Stimulated activated CD4-positive, alpha-beta T cell treated with anti-CD3 and anti-CD28 coated beads, Interleukin-1b, Interleukin-23, amount 100 ng/mL, for 48 hours (primary cell): ENCODE measurements at regions not wholly inside any gene's neighbourhood (a gene's known extent, or its start where the extent isn't known, plus 50 kb on each side); places are given as distances from the start of the nearest gene placed in this dataset.

Experiments
- DNase-seq: peaks from one replicate; pipeline ENCODE4 v3.0.0-alpha.2; 2020

DNA sequence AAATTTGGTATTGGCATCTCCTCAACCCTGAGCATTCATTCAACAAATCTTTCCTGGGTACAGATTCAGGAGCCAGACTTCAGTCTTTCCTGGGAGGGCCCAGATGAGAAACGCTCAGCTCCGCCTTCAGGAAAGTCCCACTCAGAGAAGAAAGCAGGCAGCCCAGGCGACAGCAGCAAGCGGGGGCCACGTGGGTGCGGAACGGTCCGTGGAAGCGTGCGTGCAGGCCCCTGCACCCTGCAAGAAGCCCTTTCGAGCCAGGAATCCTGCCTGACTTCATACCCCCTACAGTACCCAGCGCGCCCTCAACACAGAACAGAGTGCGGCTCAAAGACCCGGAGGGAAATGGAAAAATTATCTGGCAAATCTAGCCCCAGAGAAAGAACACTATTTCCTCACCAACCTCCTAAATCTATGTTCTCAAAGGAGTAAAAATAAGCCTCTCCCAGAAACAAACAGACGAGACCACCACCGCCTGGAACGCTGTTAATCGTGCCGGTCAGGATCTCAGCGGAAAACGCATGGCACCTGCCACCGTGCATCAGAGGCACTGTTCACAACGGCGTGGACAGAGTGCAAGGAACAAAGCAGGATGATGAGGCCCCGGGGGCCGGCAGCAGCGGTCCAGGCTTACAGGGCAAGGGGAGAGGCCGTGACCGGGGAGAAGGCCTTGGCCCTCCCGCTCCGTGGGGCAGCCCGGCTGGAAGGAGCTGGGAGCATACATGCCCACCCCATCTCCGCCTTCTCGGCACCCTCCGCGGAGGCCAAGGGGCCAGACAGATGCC lies 318.3 kb downstream of the EIPR1 start:
- DNase-seq: no peak

- DNase-seq: no peak
These were observed 323.6 kb downstream of the EIPR1 start for GRCh38 chr2:3054066-3054465.

GRCh38 chr2:3051266-3051665 lies 326.4 kb downstream of the EIPR1 start:
- peak; percentile 34 for DNase-seq

GRCh38 chr2:3046170-3046865 lies 331.3 kb downstream of the EIPR1 start:
- no peak for DNase-seq

DNA sequence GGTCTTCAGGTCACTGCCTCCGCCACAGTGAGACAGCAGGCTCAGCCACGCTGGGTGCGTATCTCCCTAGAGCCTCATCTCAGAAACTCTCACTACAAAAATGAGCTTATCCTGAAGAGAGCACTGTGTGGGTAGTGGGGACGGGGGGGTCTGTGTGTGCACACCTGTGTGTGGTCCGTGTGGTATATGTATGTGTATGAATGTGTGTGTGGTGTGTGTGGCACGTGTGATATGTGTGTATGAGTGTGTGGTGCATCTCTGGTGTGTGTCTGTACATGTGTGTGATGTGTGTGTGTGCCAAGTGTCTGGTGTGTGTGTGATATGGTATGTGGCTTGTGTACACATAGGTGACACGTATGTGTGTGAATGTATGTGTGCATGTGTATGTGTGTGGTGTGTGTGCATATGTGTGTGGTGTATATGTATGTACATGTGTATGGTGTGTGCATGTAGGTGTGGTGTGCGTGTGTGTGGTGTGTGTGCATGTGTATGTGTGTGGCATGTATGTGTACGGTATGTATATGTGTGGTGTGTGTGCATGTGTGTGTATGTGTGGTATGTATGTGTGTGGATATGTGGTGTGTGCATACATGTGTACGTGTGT lies 332.2 kb downstream of the EIPR1 start:
- DNase-seq: no peak

DNA sequence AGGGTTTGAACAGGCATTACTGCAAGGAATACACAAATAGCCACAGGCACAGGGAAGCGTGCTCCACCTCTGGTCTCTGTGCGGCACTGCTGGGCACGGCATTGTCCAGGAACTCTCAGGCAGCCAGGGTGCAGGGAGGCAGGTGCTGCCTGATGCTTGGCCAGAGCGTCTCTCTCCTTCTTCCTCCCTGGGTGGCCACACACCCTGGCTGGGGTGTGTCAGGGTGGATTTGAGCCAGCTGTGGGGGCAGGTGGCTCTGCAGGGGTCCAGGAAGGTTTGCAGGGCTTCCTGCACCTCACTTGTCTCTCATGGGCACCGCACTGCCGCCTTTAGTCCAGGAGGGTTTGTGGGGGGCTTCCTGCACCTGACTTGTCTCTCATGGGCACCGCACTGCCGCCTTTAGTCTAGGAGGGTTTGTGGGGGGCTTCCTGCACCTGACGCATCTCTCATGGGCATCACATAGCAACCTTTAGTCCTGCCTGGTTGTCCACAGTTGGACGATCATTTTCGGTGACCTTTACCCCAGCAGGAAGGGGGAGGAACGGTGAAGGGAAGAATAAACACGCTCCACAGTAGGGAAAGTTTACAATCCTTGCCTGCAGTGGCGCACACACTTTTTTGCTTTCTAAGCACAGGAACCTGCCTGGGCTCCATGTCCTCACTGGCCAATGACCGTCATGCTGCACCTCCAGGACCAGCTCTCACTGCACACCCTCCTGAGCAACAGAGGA lies 332.9 kb downstream of the EIPR1 start:
- DNase-seq: no peak

DNA sequence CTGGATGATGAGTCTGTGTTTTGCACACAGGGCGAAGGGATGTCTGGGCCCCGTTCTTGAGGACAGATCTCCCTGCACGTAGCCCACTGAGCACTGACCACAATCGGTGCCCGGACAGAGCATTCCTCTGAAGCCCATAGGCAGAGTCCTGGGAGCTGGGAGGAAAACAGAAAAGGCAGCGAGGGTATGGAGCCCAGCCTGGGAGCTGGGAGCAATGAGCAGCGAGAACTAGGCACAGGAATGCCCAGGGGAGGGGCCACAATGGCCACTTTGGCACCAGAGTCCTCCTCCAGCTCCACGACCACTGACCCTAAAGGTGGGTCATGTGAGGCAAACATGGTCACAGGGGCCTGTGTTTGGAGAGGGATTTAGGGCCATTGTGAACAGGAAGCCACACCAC lies 333.9 kb downstream of the EIPR1 start:
- no peak for DNase-seq

DNA sequence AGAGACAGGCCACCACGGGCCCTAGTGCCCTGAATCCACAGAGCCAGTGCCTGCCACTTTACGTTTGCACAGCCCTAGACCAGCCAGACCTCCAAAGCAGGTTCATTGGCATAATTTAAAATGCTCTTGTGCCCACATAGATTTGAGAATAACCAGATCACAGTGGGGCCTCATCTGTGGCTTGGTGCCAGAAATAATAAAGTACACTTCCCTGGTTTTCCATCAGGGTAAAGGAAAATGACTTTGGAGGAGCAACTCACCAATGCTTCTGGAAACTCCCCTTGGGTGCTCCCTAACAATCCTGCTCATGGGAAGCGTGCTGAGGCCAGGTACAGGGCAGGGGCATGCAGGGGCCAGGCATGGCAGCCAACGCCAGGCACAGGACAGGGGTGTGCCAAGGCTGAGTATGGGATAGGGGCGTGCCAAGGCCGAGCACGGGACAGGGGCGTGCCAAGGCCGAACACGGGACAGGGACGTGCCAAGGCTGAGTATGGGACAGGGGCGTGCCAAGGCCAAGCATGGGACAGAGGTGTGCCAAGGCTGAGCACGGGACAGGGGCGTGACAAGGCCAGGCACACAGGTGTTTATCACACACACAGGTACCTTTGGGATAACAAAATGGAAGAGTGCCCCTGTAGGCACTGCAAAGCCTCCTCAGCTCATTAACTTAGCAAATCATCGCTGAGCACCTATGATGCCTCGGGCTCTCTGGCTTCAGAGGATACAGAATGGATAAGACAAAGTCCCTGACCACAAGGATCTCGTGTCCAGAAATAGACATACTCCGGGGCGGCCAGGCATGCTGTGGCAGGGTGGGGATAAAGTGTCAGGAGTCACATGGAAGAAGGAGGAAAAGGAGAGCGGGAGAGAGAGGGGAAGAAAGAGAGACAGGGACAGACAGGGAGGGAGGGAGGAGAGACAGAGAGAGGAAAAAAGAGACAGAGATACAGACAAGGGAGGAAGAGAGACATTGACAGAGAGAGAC lies 334.7 kb downstream of the EIPR1 start:
- no peak for DNase-seq

- no peak for DNase-seq
These were observed 335.6 kb downstream of the EIPR1 start for GRCh38 chr2:3041841-3042600.

- no peak for DNase-seq
These were observed 336.4 kb downstream of the EIPR1 start for GRCh38 chr2:3041246-3041645.

DNA sequence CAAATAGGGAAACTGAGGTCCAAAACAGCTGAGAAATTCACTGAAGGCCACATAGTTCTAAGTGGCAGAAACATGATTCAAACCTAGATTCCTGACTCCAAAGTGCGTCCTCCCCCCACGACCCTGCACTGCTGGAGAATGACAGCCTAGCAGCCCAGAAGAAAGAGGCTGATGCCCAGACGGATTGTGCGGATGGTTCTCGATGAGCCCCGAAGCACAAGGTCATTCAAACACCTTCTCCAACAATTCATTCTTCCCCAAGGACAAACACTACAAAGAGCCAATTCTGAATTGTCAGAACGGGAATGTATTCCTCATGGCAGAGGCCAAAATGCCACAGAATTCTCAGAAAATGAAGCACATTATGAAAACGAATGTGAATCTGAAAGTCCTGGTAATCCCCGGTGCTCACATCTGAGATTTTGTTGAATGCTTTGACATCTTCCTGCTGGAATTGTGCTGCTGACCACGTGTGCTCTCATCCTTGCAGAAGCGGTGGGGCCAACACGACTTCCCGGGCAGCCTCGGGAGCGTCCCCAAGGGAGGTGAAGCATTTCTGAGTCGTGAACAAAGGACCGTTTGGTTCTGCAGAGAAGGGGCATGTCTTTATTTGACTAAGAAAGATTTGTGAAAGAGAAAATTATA lies 337.0 kb downstream of the EIPR1 start:
- DNase-seq: no peak

- no peak for DNase-seq
These were observed 337.6 kb downstream of the EIPR1 start for GRCh38 chr2:3040066-3040428.

DNA sequence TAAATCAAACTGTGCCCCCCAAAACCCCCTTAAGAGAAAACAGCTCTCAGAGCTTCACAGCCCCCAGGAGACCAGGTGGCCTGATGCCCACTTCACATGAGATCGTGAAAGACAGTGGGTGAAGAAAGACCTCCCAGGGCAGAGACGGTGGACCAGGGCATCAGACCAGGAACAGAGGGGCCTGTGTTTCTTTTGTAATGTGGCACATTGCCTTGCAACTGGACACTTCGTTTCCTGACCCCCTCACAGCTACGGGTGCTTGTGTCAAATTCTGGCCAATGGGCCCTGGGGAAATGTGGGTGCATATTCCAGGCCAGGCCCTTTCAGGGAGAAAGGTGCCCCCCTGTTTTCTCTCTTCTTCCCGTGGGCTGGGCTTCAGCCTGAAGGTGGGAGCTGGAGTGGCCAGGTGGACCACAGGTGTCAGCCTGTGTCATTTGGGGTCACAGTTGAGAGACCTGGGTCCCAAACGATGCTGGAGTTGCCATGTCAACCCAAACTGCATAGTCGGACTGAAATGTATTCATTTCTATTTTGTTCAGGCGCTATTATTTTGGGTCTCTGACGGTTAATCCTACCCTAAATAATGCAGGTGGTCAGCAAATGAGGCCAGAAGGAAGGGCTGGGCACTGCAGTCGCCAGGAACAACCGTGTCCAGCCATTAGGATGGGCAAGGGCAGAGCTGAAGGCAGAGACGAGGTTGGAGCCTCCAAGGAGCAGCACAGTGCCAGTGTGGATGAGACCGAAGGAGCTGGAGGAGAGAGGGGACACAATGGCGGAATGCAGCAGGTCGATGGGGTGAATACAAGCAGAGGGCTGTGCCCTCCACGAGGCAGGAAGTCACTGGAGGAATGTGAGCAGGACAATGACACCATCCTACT lies 338.2 kb downstream of the EIPR1 start:
- no peak for DNase-seq

- no peak for DNase-seq
These were observed 339.0 kb downstream of the EIPR1 start for GRCh38 chr2:3038636-3039035.

DNA sequence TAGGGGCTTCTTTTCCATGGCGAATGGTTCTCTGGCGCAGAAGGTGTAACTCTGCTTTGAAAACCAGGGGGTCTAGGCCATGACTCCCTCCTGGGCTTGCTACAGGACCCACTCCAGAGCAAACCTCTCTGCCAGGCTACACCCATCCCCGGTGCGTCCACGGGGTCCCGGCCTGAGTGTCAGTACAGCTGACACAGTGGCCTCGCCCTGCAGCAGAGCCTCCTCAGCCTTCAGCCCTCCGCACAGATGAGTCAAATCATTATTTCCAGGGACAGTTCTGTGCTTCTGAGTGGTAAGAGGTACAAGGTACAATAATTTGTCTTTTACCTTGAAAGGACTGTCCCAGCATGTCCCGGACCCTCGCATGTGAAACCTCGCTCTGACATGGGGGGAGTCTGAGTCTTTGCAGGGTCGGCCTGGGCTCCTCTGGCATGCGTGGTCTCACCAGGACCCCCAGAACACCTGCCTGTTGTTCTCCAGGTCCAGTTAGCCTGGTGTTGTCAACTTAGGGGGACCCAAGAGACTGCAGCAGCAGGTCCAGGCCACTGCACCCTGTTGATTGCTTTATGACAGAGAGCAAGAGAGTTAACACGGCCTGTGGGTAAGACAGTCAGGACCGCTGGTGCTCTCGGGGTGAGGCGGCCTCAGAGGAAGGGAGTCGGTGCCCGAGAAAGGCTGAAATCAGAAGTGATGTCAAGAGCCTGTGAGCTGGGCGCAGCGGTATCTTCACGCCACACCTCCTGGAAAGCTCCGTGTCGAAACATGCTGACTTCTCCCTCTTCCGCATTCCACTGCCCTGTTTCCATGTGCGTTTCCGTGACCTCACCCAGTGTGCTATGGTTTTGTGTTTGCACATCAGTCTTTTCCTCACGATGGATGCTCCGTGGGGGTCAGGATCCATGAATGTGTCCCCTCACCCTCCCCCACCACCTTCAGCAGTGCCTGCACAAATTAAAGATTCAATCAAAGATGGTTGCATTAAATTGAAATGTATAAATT lies 340.1 kb downstream of the EIPR1 start:
- DNase-seq: no peak

DNA sequence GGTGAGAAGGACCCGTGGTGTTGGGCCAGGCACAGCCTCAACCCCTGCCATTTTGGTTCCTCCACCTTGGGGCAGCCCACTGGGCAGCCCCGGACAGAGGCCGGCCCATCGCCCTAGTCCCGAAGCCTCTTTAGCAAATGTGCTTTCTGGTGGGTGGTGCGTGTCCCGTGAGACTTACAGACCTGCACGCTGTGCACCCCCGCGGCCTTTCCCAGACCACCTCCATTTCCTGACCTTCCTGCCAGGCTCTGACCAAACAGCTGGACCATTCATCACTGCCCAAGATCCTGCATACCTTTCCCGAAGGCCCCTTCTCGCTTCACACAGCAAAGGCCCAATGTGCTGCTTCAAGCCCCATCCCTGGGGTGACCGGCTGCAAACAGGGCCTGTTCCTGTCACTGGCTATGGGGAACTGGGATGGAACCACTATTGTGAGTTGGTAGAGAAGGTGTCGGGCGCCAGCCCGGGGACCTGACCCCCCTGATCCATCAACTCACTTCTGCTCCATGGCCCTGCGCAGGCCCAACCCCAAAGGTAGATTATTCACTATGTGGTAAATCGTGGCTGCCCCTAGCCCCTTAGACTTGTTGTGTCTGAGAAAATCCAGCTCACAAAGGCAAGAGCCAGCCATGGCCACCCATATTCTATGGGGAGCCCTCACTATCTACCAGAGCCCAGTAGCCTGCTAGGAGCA lies 341.0 kb downstream of the EIPR1 start:
- DNase-seq: no peak

DNA sequence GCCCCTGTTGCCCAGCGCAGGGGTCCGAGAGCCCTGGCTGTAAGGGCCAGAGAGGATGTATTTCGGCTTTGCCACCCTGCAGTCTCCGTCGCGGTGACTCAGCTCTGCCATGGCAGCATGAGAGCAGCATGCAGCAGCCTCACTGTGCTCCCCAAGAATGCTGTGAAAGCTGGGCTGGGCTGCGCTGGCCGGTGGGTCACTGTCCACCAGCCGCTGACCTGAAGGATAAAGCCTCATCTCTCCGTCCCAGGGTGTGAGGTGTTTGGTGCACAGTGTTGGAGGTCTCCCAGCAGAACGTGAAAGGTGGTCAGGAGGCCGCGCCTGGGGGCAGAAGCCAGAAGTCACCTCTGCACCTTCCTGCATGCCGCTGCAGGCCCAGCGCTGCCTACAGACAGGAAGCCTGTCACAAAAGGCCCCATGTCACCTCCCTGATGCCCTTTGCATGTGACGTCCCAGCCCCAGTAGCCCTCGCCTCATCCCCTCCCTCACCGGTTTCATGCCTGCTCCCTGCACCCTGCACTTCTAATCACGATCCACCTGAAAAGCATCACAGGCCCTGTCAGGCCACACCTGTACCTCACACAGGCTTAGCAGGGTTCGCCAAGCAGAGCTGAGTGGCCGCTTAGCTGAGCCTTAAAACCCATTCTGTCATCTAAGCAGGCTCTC lies 342.1 kb downstream of the EIPR1 start:
- no peak for DNase-seq
